ENCODE measurements at regions not wholly inside any gene's neighbourhood (a gene's known extent, or its start where the extent isn't known, plus 50 kb on each side); places are given as distances from the start of the nearest gene placed in this dataset.
"Not testable (repeated sequence)": the region's sequence is repeated elsewhere in the genome, so short reads cannot be mapped to it uniquely, and the experiment has no call there.

GRCh38 chr1:95663530-95663929 is 429.5 kb downstream of the RWDD3 start:
- POLR2A ChIA-PET; H4K20me1 ChIP-seq (replicated peaks; ENCODE audit: control insufficient read depth, insufficient read depth, low read length); H3K9me3 ChIP-seq (replicated peaks; ENCODE audit: control insufficient read depth, insufficient read depth, low read depth, low read length); FAIRE-seq; H3K9ac ChIP-seq (ENCODE audit: insufficient read depth in 1 of 2, low read depth in 2 of 2, low read length in 2 of 2); H3K4me3 ChIP-seq; DNase-seq (ENCODE audit: extremely low read depth in 1 of 4, low spot score in 3 of 4); intact Hi-C loops (cut with micrococcal nuclease); ATAC-seq; CTCF ChIA-PET (ENCODE audit: low intra/inter-chr PET ratio); H3K36me3 ChIP-seq (ENCODE audit: control insufficient read depth, insufficient read depth, low read length); H2AFZ ChIP-seq (ENCODE audit: low read depth, low read length); in situ Hi-C loops (cut with MboI); H3K4me2 ChIP-seq (ENCODE audit: insufficient read depth, low read length); H3K27me3 ChIP-seq (ENCODE audit: control insufficient read depth in 2 of 2, insufficient read depth in 2 of 2, low read length in 2 of 2); BruUV-seq (replicated peaks); H3K79me2 ChIP-seq (ENCODE audit: control insufficient read depth, insufficient read depth, low read length); H3K27ac ChIP-seq (ENCODE audit: extremely low read depth, low read depth, low read length); H3K4me1 ChIP-seq (replicated peaks in 1 of 2; ENCODE audit: control insufficient read depth in 2 of 2, insufficient read depth in 2 of 2, low read length in 2 of 2); H3K9me1 ChIP-seq (ENCODE audit: control insufficient read depth, insufficient read depth, low read length): not testable (repeated sequence)
- 1% methylated on average over 8 of the region's 8 CpGs for WGBS (ENCODE audit: insufficient coverage, low coverage, missing lambda C conversion rate)

GRCh38 chr1:95668165-95668564 is 434.2 kb downstream of the RWDD3 start:
- BruUV-seq (replicated peaks): no TSS peak
- WGBS (ENCODE audit: insufficient coverage, low coverage, missing lambda C conversion rate): 0% methylated on average over 3 of the region's 3 CpGs
- in situ Hi-C loops (cut with MboI) (no loop called here), intact Hi-C loops (cut with micrococcal nuclease) (no loop called here)
- Histone ChIP-seq H3K27ac (ENCODE audit: extremely low read depth, low read depth, low read length) (no peak overlapping the region), H3K9ac (ENCODE audit: insufficient read depth in 1 of 2, low read depth in 2 of 2, low read length in 2 of 2) (no peak overlapping the region), H4K20me1 (replicated peaks; ENCODE audit: control insufficient read depth, insufficient read depth, low read length) (no peaks in the 10 kb centered on the region), H3K79me2 (ENCODE audit: control insufficient read depth, insufficient read depth, low read length) (no peaks in the 10 kb centered on the region), H3K4me3 (no peak overlapping the region), H3K4me1 (replicated peaks in 1 of 2; ENCODE audit: control insufficient read depth in 2 of 2, insufficient read depth in 2 of 2, low read length in 2 of 2) (no peaks in the 10 kb centered on the region), H2AFZ (ENCODE audit: low read depth, low read length) (no peak overlapping the region), H3K27me3 (ENCODE audit: control insufficient read depth in 2 of 2, insufficient read depth in 2 of 2, low read length in 2 of 2) (no peaks in the 10 kb centered on the region), H3K4me2 (ENCODE audit: insufficient read depth, low read length) (no peak overlapping the region), H3K9me3 (replicated peaks; ENCODE audit: control insufficient read depth, insufficient read depth, low read depth, low read length) (no peaks in the 10 kb centered on the region), H3K9me1 (ENCODE audit: control insufficient read depth, insufficient read depth, low read length) (no peaks in the 10 kb centered on the region), H3K36me3 (ENCODE audit: control insufficient read depth, insufficient read depth, low read length) (no peaks in the 10 kb centered on the region)
- ATAC-seq: no peak
- DNase-seq (ENCODE audit: extremely low read depth in 1 of 4, low spot score in 3 of 4): no peak
- CTCF ChIA-PET (ENCODE audit: low intra/inter-chr PET ratio): no interaction called here
- POLR2A ChIA-PET: no interaction called here
- no peak for FAIRE-seq
- TF ChIP-seq ZNF79 (CRISPR knock-in tag; IDR thresholded peaks at IDR 0.05; ENCODE audit: low read depth) (no peak), GTF3C2 (IDR thresholded peaks at IDR 0.05; ENCODE audit: borderline replicate concordance, extremely low read depth, insufficient read length) (no peak), RCOR1 (IDR thresholded peaks at IDR 0.05; ENCODE audit: borderline replicate concordance in 1 of 2, low read depth in 2 of 2, low read length in 2 of 2) (no peak), ZBTB43 (CRISPR knock-in tag; IDR thresholded peaks at IDR 0.05) (no peak), TFAP4 (CRISPR knock-in tag; IDR thresholded peaks at IDR 0.05; ENCODE audit: borderline replicate concordance) (no peak), HIVEP1 (CRISPR knock-in tag; IDR thresholded peaks at IDR 0.05) (no peak), E2F3 (CRISPR knock-in tag; IDR thresholded peaks at IDR 0.05) (no peak), U2AF2 (optimal IDR thresholded peaks at IDR 0.05; ENCODE audit: low read depth, low read length) (no peak), PKNOX1 (IDR thresholded peaks at IDR 0.05) (no peak), GABPB2 (CRISPR knock-in tag; conservative IDR thresholded peaks at IDR 0.05) (no peak)
